IMR-90 (cell line): ENCODE measurements at regions not wholly inside any gene's neighbourhood (a gene's known extent, or its start where the extent isn't known, plus 50 kb on each side); places are given as distances from the start of the nearest gene placed in this dataset.

Experiments
- ATAC-seq: fragments of 200-7000 bp; cut with Tn5 transposase; 2 replicates; pipeline ENCODE4 v1.9.1; 2020; ENCODE audit warnings: low read depth, mild to moderate bottlenecking, moderate library complexity
- BruUV-seq: library from RNA; stranded (reverse); fragments of 400-500 nt; replicated peaks from 2 replicates; lab custom pipeline; 2021; lab: Mats Ljungman, UMichigan
- CTCF ChIA-PET: fragments of 300-600 bp; formaldehyde crosslinking; extraction: SDS; loops from one replicate; lab custom pipeline; 2021; ENCODE audit warnings: antibody characterized with exemption; lab: Yijun Ruan, JAX
- POLR2A ChIA-PET: fragments of 300-600 bp; sonication (Branson Sonifier 250); formaldehyde crosslinking; loops from one replicate; lab custom pipeline; 2022; ENCODE audit warnings: antibody characterized with exemption; ENCODE audit not compliant: unreplicated experiment; lab: Charles Lee
- DNase-seq: peaks from one replicate; pipeline ENCODE4 v3.0.0; 2013
- H2AFZ ChIP-seq: replicated peaks from 2 replicates; pipeline ENCODE3; 2013; ENCODE audit warnings: low read length, mild to moderate bottlenecking; ENCODE audit not compliant: poor library complexity
- H2AK5ac ChIP-seq: 2 replicates; pipeline ENCODE4 v1.6.1; 2013; ENCODE audit warnings: low read depth, low read length, inconsistent platforms
- H2AK9ac ChIP-seq: replicated peaks from 2 replicates; pipeline ENCODE3; 2013; ENCODE audit warnings: mild to moderate bottlenecking, low read depth, low read length, moderate library complexity; ENCODE audit not compliant: poor library complexity
- H2BK120ac ChIP-seq: 2 replicates; pipeline ENCODE4 v1.6.1; 2013; ENCODE audit warnings: low read depth, low read length, inconsistent platforms
- H2BK15ac ChIP-seq: 3 replicates; pipeline ENCODE4 v1.6.1; 2013; ENCODE audit warnings: low read depth, low read length, inconsistent platforms
- H2BK20ac ChIP-seq: 2 replicates; pipeline ENCODE4 v1.6.1; 2013; ENCODE audit warnings: low read depth, mild to moderate bottlenecking, inconsistent platforms, low read length, moderate library complexity
- H2BK5ac ChIP-seq: 2 replicates; pipeline ENCODE4 v1.6.1; 2013; ENCODE audit warnings: mild to moderate bottlenecking, low read depth, low read length, inconsistent platforms; ENCODE audit not compliant: poor library complexity, severe bottlenecking
- H3K14ac ChIP-seq: replicated peaks from 2 replicates; pipeline ENCODE4 v1.6.1; 2013; ENCODE audit warnings: low read depth, low read length, inconsistent platforms
- H3K18ac ChIP-seq: 2 replicates; pipeline ENCODE4 v1.6.1; 2013; ENCODE audit warnings: low read depth, low read length, control low read depth
- H3K23ac ChIP-seq: 2 replicates; pipeline ENCODE4 v1.6.1; 2013; ENCODE audit warnings: low read depth, low read length, inconsistent platforms
- H3K27ac ChIP-seq: 2 replicates; pipeline ENCODE4 v1.5.1; 2013; ENCODE audit warnings: mild to moderate bottlenecking, control low read depth, low read length; ENCODE audit not compliant: insufficient read depth
- H3K27me3 ChIP-seq: 2 replicates; pipeline ENCODE4 v1.6.1; 2013; ENCODE audit warnings: low read length; ENCODE audit not compliant: control insufficient read depth, insufficient read depth
- H3K36me3 ChIP-seq: 2 replicates; pipeline ENCODE4 v1.6.1; 2013; ENCODE audit warnings: low read length, mixed read lengths; ENCODE audit not compliant: control insufficient read depth, insufficient read depth
- H3K4ac ChIP-seq: 2 replicates; pipeline ENCODE4 v1.6.1; 2013; ENCODE audit warnings: low read depth, low read length, inconsistent platforms
- H3K4me1 ChIP-seq: 2 replicates; pipeline ENCODE4 v1.6.1; 2013; ENCODE audit warnings: low read length, mixed read lengths; ENCODE audit not compliant: control insufficient read depth, insufficient read depth
- H3K4me2 ChIP-seq: 2 replicates; pipeline ENCODE4 v1.6.1; 2013; ENCODE audit warnings: low read depth, mild to moderate bottlenecking, control low read depth, low read length, moderate library complexity
- H3K4me3 ChIP-seq: 2 replicates; pipeline ENCODE4 v1.5.1; 2013; ENCODE audit warnings: low read depth, mild to moderate bottlenecking, control low read depth, low read length, moderate library complexity; ENCODE audit not compliant: insufficient read depth
- H3K56ac ChIP-seq: 2 replicates; pipeline ENCODE4 v1.6.1; 2013; ENCODE audit warnings: low read length, inconsistent platforms; ENCODE audit not compliant: insufficient read depth; ENCODE audit errors: extremely low read depth
- H3K79me1 ChIP-seq, 2 experiments: 2 replicates each; pipeline ENCODE4 v1.6.1; 2013; ENCODE audit warnings: low read length in 2 of 2, inconsistent platforms in 1 of 2, low read depth in 1 of 2
- H3K9ac ChIP-seq: 2 replicates; pipeline ENCODE4 v1.6.1; 2013; ENCODE audit warnings: low read depth, low read length, control low read depth
- H3K9me1 ChIP-seq: 2 replicates; pipeline ENCODE4 v1.6.1; 2013; ENCODE audit warnings: low read length, inconsistent platforms; ENCODE audit not compliant: insufficient read depth
- H3K9me3 ChIP-seq: 2 replicates; pipeline ENCODE4 v1.6.1; 2013; ENCODE audit warnings: low read length; ENCODE audit not compliant: control insufficient read depth, insufficient read depth
- H4K20me1 ChIP-seq: 2 replicates; pipeline ENCODE4 v1.6.1; 2013; ENCODE audit warnings: low read length, inconsistent platforms; ENCODE audit not compliant: insufficient read depth
- H4K5ac ChIP-seq: 2 replicates; pipeline ENCODE4 v1.6.1; 2013; ENCODE audit warnings: mild to moderate bottlenecking, low read depth, low read length, control low read depth
- H4K8ac ChIP-seq, 2 experiments: 2 replicates each; pipeline ENCODE4 v1.6.1; 2013; ENCODE audit warnings: low read depth in 2 of 2, low read length in 2 of 2, control low read depth in 1 of 2, inconsistent platforms in 1 of 2
- H4K91ac ChIP-seq: 2 replicates; pipeline ENCODE4 v1.6.1; 2013; ENCODE audit warnings: low read depth, low read length, inconsistent platforms; ENCODE audit not compliant: insufficient read depth
- BHLHE40 ChIP-seq: fragments of 150-350 bp; IDR thresholded peaks from 2 replicates; pipeline ENCODE4 v1.6.1; 2016; ENCODE audit warnings: mild to moderate bottlenecking, low read depth, low read length
- CEBPB ChIP-seq: IDR thresholded peaks from 2 replicates; pipeline ENCODE4 v1.6.1; 2012; ENCODE audit warnings: low read depth, low read length, improper control_type of control experiment
- CHD1 ChIP-seq: IDR thresholded peaks from 2 replicates; pipeline ENCODE4 v1.6.1; 2012; ENCODE audit warnings: low read depth, low read length, improper control_type of control experiment
- FOS ChIP-seq: fragments of 150-350 bp; IDR thresholded peaks from 2 replicates; pipeline ENCODE4 v1.6.1; 2016; ENCODE audit warnings: low read depth, low read length
- MAFK ChIP-seq: IDR thresholded peaks from 2 replicates; pipeline ENCODE4 v1.6.1; 2012; ENCODE audit warnings: low read depth, low read length, improper control_type of control experiment
- MAZ ChIP-seq: IDR thresholded peaks from 2 replicates; pipeline ENCODE4 v1.6.1; 2012; ENCODE audit warnings: low read depth, mild to moderate bottlenecking, low read length, improper control_type of control experiment, moderate library complexity, borderline replicate concordance
- MXI1 ChIP-seq: IDR thresholded peaks from 2 replicates; pipeline ENCODE4 v1.6.1; 2012; ENCODE audit warnings: low read depth, mild to moderate bottlenecking, low read length, moderate library complexity, borderline replicate concordance
- NFE2L2 ChIP-seq: fragments of 150-350 bp; IDR thresholded peaks from 2 replicates; pipeline ENCODE4 v1.6.1; 2016; ENCODE audit warnings: low read depth, mild to moderate bottlenecking, low read length
- POLR2A ChIP-seq: IDR thresholded peaks from 2 replicates; pipeline ENCODE4 v1.6.1; 2012; ENCODE audit warnings: mild to moderate bottlenecking, low read depth, low read length
- RAD21 ChIP-seq: IDR thresholded peaks from 2 replicates; pipeline ENCODE4 v1.6.1; 2012; ENCODE audit warnings: low read length, improper control_type of control experiment
- SMC3 ChIP-seq: fragments of 150-350 bp; IDR thresholded peaks from 2 replicates; pipeline ENCODE4 v1.6.1; 2016; ENCODE audit warnings: low read depth, mild to moderate bottlenecking, antibody characterized with exemption, low read length, moderate library complexity
- WGBS, 2 experiments: methylation state at CpG; one replicate each; pipeline versions ENCODE4 v1.1.5 to v1.1.7; 2013; ENCODE audit warnings: missing lambda C conversion rate in 2 of 2; ENCODE audit not compliant: insufficient read length in 1 of 2; ENCODE audit errors: extremely low coverage in 2 of 2; 5-methylcytosine and 5-hydroxymethylcytosine counted together
- dilution Hi-C: fragments of 300-500 bp; cut with HindIII; formaldehyde crosslinking; loops from one replicate; pipeline ENCODE4 v1.14.3; 2018; ENCODE audit warnings: low sequenced_read_pairs; ENCODE audit not compliant: unreplicated experiment
- in situ Hi-C: fragments of 300-500 bp; cut with MboI; formaldehyde crosslinking; loops from 3 replicates; pipeline ENCODE4 v1.14.3; 2019; ENCODE audit warnings: low sequenced_read_pairs, inconsistent platforms, mixed read lengths
- intact Hi-C: fragments of 100-400 bp; cut with micrococcal nuclease; formaldehyde crosslinking; loops from 2 replicates; pipeline ENCODE4 v1.10.0; 2022
- TF ChIP-seq, protein P1 (sequence below): fragments of 150-350 bp; IDR thresholded peaks from 2 replicates; pipeline ENCODE4 v1.6.1; 2017; ENCODE audit warnings: mild to moderate bottlenecking, antibody characterized with exemption, low read length, low read depth
- TF ChIP-seq, protein P2 (sequence below): fragments of 150-350 bp; IDR thresholded peaks from 2 replicates; pipeline ENCODE4 v1.6.1; 2016; ENCODE audit warnings: low read depth, mild to moderate bottlenecking, low read length, moderate library complexity, borderline replicate concordance
- TF ChIP-seq, protein P3 (sequence below): conservative IDR thresholded peaks from 2 replicates; pipeline ENCODE4 v1.5.1; 2012; ENCODE audit warnings: mild to moderate bottlenecking, low read depth, low read length, improper control_type of control experiment

DNA sequence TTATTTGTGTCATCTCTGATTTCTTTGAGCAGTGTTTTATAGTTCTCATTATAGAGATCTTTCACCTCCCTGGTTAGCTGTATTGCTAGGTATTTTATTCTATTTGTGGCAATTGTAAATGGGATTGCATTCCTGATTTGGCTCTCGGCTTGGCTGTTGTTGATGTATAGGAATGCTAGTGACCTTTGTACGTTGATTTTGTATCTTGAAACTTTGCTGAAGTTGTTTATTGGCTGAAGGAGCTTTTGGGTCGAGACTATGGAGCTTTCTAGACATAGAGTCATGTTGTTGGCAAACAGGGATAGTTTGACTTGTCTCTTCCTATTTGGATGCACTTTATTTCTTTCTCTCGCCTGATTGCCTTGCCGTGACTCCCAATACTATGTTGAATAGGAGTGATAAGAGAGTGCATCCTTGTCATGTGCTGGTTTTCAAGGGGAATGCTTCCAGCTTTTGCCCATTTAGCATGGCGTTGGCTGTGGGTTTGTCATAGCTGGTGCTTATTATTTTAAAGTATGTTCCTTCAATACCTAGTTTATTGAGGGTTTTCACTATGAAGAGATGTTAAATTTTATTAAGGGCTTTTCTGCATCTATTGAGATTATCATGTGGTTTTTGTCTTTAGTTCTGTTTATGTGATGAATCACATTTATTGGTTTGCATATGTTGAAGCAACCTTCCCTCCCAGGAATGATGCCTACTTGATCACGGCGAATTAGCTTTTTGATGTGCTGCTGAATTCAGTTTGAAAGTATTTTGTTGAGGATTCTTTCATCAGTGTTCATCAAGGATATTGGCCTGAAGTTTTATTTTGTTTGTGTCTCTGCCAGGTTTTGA, 72.7 kb upstream of the BOD1L1 start:
- H4K20me1 ChIP-seq = no peaks in the 10 kb centered on the region
- no peaks in the 10 kb centered on the region for H3K36me3 ChIP-seq
- H3K9ac ChIP-seq = no peak overlapping the region
- POLR2A ChIA-PET = no interaction called here
- peak overlapping the region; percentile 76; the same call in 1 of the 2 replicates for H4K5ac ChIP-seq
- dilution Hi-C loops (no loop called here), in situ Hi-C loops (no loop called here), intact Hi-C loops (loop anchor here (5.0 kb wide), 1 partner anchor 207 kb away; no protein-coding TSS in a partner anchor)
- peak overlapping the region; percentile 19; the same call in 1 of the 3 replicates for H2BK15ac ChIP-seq
- 0 out of 2 replicates have a peak overlapping the region, but pooled peaks have one; percentile 47 for H3K27ac ChIP-seq
- no peak overlapping the region for H3K4me3 ChIP-seq
- peak overlapping the region; percentile 74 for H2BK5ac ChIP-seq
- no peaks in the 10 kb centered on the region for H3K79me1 ChIP-seq
- peak overlapping the region; percentile 65; the same call in 1 of the 2 replicates for H4K91ac ChIP-seq
- no peaks in the 10 kb centered on the region for H3K9me3 ChIP-seq
- peak overlapping the region; percentile 78 for H2BK120ac ChIP-seq
- BruUV-seq = no TSS peak
- H2AK5ac ChIP-seq = no peak overlapping the region
- no peak overlapping the region for H4K8ac ChIP-seq
- peak overlapping the region; percentile 90 for H3K18ac ChIP-seq
- no peak overlapping the region for H2AFZ ChIP-seq
- H2AK9ac ChIP-seq = no peak overlapping the region
- peak overlapping the region; percentile 72 for H2BK20ac ChIP-seq
- no CpG with 5 or more reads among the region's 8 CpGs for WGBS, 2 experiments
- peak overlapping the region; percentile 53; the same call in 1 of the 2 replicates for H3K4ac ChIP-seq
- H3K23ac ChIP-seq = peak overlapping the region; percentile 49; the same call in 1 of the 2 replicates
- CTCF ChIA-PET = interaction anchor here (1.0 kb wide), 1 partner anchor 46 kb away, joined by 3 read pairs; no protein-coding TSS in a partner anchor
- H3K4me2 ChIP-seq = peak overlapping the region; percentile 61; the same call in 1 of the 2 replicates
- peaks cover 4% of the 10 kb centered on the region for H3K4me1 ChIP-seq
- no peaks in the 10 kb centered on the region for H3K27me3 ChIP-seq
- H3K9me1 ChIP-seq = no peaks in the 10 kb centered on the region
- peak; percentile 91 for DNase-seq
- TF ChIP-seq NFE2L2 = no peak
- no peak for TF ChIP-seq POLR2A
- no peak for TF ChIP-seq MAFK
- no peak for TF ChIP-seq MAZ
- TF ChIP-seq, protein P1, sequence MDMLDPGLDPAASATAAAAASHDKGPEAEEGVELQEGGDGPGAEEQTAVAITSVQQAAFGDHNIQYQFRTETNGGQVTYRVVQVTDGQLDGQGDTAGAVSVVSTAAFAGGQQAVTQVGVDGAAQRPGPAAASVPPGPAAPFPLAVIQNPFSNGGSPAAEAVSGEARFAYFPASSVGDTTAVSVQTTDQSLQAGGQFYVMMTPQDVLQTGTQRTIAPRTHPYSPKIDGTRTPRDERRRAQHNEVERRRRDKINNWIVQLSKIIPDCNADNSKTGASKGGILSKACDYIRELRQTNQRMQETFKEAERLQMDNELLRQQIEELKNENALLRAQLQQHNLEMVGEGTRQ = no peak
- TF ChIP-seq CEBPB = peak; percentile 59
- peak; percentile 13; the same call in 1 of the 2 replicates for TF ChIP-seq FOS
- TF ChIP-seq, protein P2, sequence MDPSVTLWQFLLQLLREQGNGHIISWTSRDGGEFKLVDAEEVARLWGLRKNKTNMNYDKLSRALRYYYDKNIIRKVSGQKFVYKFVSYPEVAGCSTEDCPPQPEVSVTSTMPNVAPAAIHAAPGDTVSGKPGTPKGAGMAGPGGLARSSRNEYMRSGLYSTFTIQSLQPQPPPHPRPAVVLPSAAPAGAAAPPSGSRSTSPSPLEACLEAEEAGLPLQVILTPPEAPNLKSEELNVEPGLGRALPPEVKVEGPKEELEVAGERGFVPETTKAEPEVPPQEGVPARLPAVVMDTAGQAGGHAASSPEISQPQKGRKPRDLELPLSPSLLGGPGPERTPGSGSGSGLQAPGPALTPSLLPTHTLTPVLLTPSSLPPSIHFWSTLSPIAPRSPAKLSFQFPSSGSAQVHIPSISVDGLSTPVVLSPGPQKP = no peak
- TF ChIP-seq CHD1 = no peak
- TF ChIP-seq SMC3 = no peak
- TF ChIP-seq MXI1 = no peak
- TF ChIP-seq, protein P3, sequence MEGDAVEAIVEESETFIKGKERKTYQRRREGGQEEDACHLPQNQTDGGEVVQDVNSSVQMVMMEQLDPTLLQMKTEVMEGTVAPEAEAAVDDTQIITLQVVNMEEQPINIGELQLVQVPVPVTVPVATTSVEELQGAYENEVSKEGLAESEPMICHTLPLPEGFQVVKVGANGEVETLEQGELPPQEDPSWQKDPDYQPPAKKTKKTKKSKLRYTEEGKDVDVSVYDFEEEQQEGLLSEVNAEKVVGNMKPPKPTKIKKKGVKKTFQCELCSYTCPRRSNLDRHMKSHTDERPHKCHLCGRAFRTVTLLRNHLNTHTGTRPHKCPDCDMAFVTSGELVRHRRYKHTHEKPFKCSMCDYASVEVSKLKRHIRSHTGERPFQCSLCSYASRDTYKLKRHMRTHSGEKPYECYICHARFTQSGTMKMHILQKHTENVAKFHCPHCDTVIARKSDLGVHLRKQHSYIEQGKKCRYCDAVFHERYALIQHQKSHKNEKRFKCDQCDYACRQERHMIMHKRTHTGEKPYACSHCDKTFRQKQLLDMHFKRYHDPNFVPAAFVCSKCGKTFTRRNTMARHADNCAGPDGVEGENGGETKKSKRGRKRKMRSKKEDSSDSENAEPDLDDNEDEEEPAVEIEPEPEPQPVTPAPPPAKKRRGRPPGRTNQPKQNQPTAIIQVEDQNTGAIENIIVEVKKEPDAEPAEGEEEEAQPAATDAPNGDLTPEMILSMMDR = no peak
- TF ChIP-seq RAD21 = no peak
- no peak for TF ChIP-seq BHLHE40
- no peak overlapping the region for H3K56ac ChIP-seq
- peak overlapping the region; percentile 32; the same call in 1 of the 2 replicates for H3K14ac ChIP-seq
- peak; percentile 79 for ATAC-seq
